ENCODE measurements at regions not wholly inside any gene's neighbourhood (a gene's known extent, or its start where the extent isn't known, plus 50 kb on each side); places are given as distances from the start of the nearest gene placed in this dataset.

DNA sequence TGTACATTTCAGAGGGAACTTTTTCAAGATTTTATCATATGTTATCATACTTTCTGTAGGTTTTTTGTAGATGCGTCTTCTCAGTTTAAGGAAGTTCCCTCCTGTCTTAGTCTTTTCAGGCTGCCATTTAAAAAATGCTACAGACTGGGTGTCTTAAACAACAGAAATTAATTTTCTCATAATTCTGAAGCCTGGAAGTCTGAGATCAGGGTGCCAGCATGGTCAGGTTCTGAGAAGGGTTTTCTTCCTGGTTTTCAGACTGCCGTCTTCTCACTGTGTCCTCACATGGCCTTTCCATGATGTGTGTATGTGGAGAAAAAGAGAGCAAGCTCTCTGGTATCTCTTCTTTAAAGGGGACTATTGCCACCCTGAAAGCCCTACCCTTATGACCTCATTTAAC lies 189.9 kb upstream of the SOX2 start:
- TF ChIP-seq HNF4A (conservative IDR thresholded peaks at IDR 0.05) (no peak), FOXA1 (IDR thresholded peaks at IDR 0.05) (no peak)
- TF ChIP-seq, protein P1, sequence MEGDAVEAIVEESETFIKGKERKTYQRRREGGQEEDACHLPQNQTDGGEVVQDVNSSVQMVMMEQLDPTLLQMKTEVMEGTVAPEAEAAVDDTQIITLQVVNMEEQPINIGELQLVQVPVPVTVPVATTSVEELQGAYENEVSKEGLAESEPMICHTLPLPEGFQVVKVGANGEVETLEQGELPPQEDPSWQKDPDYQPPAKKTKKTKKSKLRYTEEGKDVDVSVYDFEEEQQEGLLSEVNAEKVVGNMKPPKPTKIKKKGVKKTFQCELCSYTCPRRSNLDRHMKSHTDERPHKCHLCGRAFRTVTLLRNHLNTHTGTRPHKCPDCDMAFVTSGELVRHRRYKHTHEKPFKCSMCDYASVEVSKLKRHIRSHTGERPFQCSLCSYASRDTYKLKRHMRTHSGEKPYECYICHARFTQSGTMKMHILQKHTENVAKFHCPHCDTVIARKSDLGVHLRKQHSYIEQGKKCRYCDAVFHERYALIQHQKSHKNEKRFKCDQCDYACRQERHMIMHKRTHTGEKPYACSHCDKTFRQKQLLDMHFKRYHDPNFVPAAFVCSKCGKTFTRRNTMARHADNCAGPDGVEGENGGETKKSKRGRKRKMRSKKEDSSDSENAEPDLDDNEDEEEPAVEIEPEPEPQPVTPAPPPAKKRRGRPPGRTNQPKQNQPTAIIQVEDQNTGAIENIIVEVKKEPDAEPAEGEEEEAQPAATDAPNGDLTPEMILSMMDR (IDR thresholded peaks at IDR 0.05; ENCODE audit: low read depth, low read length, missing input control), result no peak
